Colonic mucosa (tissue), 4 donors: ENCODE measurements at regions not wholly inside any gene's neighbourhood (a gene's known extent, or its start where the extent isn't known, plus 50 kb on each side); places are given as distances from the start of the nearest gene placed in this dataset.

ENCODE experiments used
- DNase-seq: peaks from one replicate; pipeline ENCODE4 v3.0.0-alpha.2; 2020
- H3K27ac ChIP-seq: fragments of 200-600 bp; one replicate; pipeline ENCODE4 v1.8.0; 2021
- H3K27me3 ChIP-seq: fragments of 200-600 bp; one replicate; pipeline ENCODE4 v1.8.0; 2021
- H3K36me3 ChIP-seq: fragments of 200-600 bp; one replicate; pipeline ENCODE4 v1.8.0; 2021
- H3K4me1 ChIP-seq: fragments of 200-600 bp; one replicate; pipeline ENCODE4 v1.8.0; 2021; ENCODE audit warnings: mild to moderate bottlenecking
- H3K4me3 ChIP-seq: fragments of 200-600 bp; one replicate; pipeline ENCODE4 v1.8.0; 2021
- H3K9ac ChIP-seq, 2 donors: one replicate each; pipeline ENCODE4 v1.7.0; 2013; ENCODE audit warnings: control low read depth in 2 of 2, low read depth in 2 of 2, low read length in 2 of 2
- H3K9me3 ChIP-seq: fragments of 200-600 bp; one replicate; pipeline ENCODE4 v1.8.0; 2021
- CTCF ChIP-seq: fragments of 200-600 bp; IDR thresholded peaks from one replicate; pipeline ENCODE4 v1.8.0; 2022; ENCODE audit warnings: antibody characterized with exemption, mild to moderate bottlenecking
- intact Hi-C: fragments of 100-400 bp; cut with DNase I; formaldehyde crosslinking; loops from one replicate; pipeline ENCODE4 v1.14.1; 2022
- donor health status: healthy.
- donor health status: DM: no; HTN: no; CAD: no.
- donor health status: DM: no; HTN: no; CAD: no.

- no peak for TF ChIP-seq CTCF
- no peaks in the 10 kb centered on the region for H3K4me1 ChIP-seq
- no peaks in the 10 kb centered on the region for H3K36me3 ChIP-seq
- no peak overlapping the region for H3K27ac ChIP-seq
- no peak for DNase-seq
- no peaks in the 10 kb centered on the region for H3K9me3 ChIP-seq
- H3K4me3 ChIP-seq, result no peak overlapping the region
- H3K9ac ChIP-seq, result no peak overlapping the region
- intact Hi-C loops, result no loop called here
- no peaks in the 10 kb centered on the region for H3K27me3 ChIP-seq
Measured at GRCh38 chr4:59647500-59647899, 1552.6 kb upstream of the ADGRL3 start.

- intact Hi-C loops, result no loop called here
- Histone ChIP-seq H3K4me3 (no peak overlapping the region), H3K27ac (no peak overlapping the region), H3K9me3 (no peaks in the 10 kb centered on the region), H3K27me3 (no peaks in the 10 kb centered on the region), H3K4me1 (no peaks in the 10 kb centered on the region), H3K36me3 (no peaks in the 10 kb centered on the region), H3K9ac (no peak overlapping the region)
- DNase-seq, result no peak
- TF ChIP-seq CTCF, result no peak
Measured at GRCh38 chr4:59650861-59651260, 1549.3 kb upstream of the ADGRL3 start.

- no peak for DNase-seq
Measured at GRCh38 chr4:59655996-59656395, 1544.1 kb upstream of the ADGRL3 start.

GRCh38 chr4:59664771-59665170 is 1535.4 kb upstream of the ADGRL3 start:
- Histone ChIP-seq H3K4me1 (no peaks in the 10 kb centered on the region), H3K36me3 (no peaks in the 10 kb centered on the region), H3K4me3 (no peak overlapping the region), H3K9ac (no peak overlapping the region), H3K27ac (no peak overlapping the region), H3K9me3 (no peaks in the 10 kb centered on the region), H3K27me3 (no peaks in the 10 kb centered on the region)
- no peak for TF ChIP-seq CTCF
- intact Hi-C loops, result no loop called here
- DNase-seq, result no peak

More at GRCh38 chr4:59655996-59656395, 1544.1 kb upstream of the ADGRL3 start:
- Histone ChIP-seq H3K4me1 (no peaks in the 10 kb centered on the region), H3K9me3 (no peaks in the 10 kb centered on the region), H3K36me3 (no peaks in the 10 kb centered on the region), H3K9ac (no peak overlapping the region), H3K4me3 (no peak overlapping the region), H3K27ac (no peak overlapping the region), H3K27me3 (no peaks in the 10 kb centered on the region)
- no peak for TF ChIP-seq CTCF
- intact Hi-C loops, result no loop called here

GRCh38 chr4:59666645-59667044 is 1533.5 kb upstream of the ADGRL3 start:
- no peaks in the 10 kb centered on the region for H3K27me3 ChIP-seq
- no peaks in the 10 kb centered on the region for H3K9me3 ChIP-seq

More at GRCh38 chr4:59666645-59667044, 1533.5 kb upstream of the ADGRL3 start:
- no peak overlapping the region for H3K9ac ChIP-seq
- no peak for DNase-seq
- no peak for TF ChIP-seq CTCF
- no peak overlapping the region for H3K4me3 ChIP-seq
- no peaks in the 10 kb centered on the region for H3K4me1 ChIP-seq
- no peaks in the 10 kb centered on the region for H3K36me3 ChIP-seq
- intact Hi-C loops, result no loop called here
- H3K27ac ChIP-seq, result no peak overlapping the region
